NCI-H1092 (cell line): ENCODE measurements at regions not wholly inside any gene's neighbourhood (a gene's known extent, or its start where the extent isn't known, plus 50 kb on each side); places are given as distances from the start of the nearest gene placed in this dataset.

ENCODE experiments used
- DNase-seq: peaks from one replicate; lab custom pipeline; 2025; lab: John Stamatoyannopoulos, UW

GRCh38 chr7:155216475-155217272 is 81.0 kb upstream of the INSIG1 start:
- no peak for DNase-seq

DNA sequence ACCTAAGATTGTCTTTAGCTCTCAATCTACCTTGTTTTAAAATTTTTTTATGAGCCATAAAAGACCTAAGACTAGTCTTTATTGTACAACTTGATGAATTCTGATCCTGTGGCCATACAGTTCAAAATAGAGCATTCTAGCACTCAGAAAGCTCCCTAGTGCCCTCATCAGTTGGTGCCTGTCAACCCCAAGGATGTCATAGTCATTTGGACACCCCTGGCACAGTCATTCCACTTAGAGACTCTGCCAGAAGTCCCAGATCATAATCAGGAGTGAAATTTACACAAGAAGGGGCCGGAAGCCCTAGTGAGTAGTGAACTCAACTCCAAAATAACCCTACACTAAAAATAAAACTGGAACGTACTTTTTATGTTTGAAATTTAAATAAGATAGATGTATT is 80.0 kb upstream of the INSIG1 start:
- DNase-seq = no peak

GRCh38 chr7:155218276-155219153 is 79.2 kb upstream of the INSIG1 start:
- DNase-seq = no peak

- no peak for DNase-seq
Observed at GRCh38 chr7:155219154-155219531, 78.5 kb upstream of the INSIG1 start.

- no peak for DNase-seq
Observed at GRCh38 chr7:155219947-155220769, 77.5 kb upstream of the INSIG1 start.

DNA sequence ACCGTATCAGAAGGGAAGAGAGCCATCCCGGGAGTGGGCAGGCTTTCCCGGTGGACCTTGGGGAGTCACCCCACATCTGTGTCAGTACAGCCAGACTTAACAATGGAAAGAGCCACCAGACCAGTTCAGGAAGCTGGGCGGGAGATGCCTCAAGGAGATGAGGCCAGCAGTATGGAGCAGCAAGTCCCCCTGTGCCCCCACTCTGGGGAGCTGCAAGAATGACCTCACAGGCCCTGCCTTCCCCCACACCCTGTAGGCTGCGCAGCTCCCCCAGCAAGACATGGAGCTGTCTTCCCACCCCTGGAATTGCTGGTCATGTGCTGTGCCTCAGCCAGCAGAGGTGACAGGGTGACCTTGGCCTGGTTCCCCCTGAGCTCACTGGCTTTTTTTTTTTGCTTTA is 76.8 kb upstream of the INSIG1 start:
- no peak for DNase-seq

GRCh38 chr7:155221547-155221946 is 76.1 kb upstream of the INSIG1 start:
- DNase-seq = no peak

- DNase-seq = no peak
Observed at GRCh38 chr7:155222061-155222460, 75.6 kb upstream of the INSIG1 start.

DNA sequence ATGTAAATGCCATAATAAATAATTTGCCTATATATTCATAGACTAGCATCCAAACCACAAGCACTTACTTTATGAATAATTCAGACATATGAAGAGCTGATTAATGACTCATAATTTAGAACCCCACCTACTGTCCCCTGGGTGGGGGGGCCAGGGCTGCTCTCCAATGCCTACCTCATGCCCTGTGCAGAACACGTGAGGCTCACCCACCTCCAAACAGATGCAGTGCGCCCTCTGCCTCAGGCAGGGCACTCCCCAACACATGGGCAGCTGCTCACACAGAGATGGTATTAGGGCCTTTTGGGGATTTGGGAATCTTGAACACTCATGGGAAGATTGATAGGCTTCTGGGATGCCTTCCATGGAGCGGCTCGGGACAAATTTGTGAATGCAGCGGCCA is 75.1 kb upstream of the INSIG1 start:
- no peak for DNase-seq

DNA sequence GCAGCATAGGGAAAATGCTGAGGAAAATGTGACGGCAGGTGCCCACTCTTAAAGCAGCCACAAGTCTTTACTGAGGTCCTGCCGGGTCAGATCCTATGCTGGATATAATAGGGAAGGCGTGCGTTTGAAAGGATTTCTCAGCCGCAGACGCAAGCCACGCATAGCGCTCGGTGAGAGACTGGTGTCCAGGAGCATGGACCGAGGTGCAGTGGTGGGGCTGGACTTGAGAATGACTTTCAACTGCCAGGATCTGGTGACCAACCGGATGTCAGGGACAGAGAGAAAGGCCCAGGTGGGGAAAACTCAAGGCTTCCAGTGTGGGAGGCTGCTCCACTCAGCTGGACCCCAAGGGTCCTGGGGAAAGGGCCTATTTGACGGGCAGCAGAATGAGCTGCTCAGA is 74.7 kb upstream of the INSIG1 start:
- no peak for DNase-seq

DNA sequence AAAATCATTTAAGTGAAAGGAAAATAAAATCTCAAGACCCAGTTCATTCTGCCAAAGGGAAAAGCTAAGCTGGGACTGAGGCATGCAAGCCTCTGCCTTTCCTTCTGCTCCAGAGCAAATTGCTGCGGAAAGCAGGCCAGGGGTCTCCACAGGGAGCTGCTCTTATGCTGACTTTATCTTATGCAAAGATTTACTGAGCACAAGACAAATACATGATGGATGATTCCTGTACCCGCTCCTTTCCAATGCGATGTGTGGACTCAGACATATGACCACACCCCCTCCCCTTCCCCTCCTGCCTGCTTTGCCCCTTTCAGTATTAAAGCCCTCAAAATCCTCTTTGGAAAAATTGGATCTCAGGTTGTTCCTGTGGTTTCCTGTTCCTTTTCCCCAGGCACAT is 74.2 kb upstream of the INSIG1 start:
- DNase-seq = no peak

- DNase-seq = no peak
Observed at GRCh38 chr7:155224116-155224811, 73.4 kb upstream of the INSIG1 start.

DNA sequence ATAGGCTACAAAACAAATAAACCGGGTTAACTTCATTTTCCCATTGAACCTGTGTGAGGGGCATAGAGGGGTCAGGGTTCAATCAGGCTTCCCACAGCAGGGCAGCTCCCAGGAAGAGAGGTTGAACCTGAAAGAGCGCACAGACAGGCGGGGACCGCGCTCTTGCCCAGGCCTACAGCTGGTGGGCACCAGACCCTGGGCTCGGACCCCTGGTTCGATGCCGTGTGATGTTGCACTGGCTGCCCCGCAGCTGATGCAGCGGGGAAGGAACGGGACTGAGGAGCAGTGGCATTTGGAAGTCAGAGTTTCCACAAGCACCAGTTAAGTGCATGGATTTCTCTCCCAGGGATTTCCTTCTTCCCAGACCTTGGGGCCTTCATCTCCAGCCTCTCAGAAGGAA is 72.6 kb upstream of the INSIG1 start:
- no peak for DNase-seq

DNA sequence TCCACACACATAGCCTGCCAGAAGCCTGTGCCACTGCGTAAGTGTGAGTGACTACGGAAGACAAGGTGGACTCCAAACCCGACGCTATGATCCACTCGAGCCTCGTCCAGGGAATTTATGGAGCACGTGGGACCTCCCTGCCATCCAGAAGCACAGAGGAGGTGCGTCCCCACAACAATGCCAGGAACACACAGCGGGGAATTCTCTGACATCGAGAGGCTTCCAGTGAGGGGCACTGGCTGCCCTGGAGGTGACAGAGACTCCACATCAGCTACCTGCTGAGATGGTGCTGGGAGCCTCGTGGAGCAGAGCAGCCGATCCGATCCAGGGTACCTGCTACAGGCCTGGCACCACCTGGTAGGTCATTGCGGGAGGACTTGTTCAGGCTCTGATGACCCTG is 72.2 kb upstream of the INSIG1 start:
- no peak for DNase-seq

DNA sequence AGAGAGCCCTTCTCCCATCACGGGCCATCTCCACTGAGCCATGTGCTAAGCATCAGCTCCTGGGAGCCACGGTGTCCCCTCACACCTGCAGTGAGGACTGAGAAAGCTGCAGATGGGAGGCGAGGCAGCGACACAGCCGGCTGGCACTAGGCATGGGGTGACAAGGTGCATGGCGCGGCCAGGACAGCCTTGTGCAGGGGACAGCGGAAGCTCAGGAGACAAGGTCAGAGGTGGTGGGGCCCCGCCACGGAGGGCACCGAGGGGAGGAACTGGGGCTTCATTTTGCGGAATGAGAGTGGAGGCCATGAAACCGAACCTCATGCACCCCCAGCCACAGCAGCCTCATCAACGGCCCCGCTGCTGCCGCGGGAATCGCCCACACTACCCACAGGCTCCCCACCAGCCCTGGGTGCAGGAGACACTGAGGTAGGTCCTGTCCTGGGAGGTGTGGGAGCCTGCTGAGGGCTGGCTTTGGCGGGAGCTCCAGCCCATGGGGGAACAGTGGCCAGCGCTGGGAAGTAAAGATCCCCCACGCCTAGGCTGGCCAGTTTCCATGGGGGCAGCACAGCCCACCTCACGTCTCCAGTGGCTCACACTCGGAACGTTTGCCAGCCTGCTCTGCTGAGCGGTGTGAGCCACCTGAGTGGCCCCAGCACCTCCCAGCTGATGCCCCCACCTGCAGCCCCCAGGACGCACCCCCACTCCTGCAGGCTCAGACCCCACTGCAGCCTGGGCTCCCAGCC is 71.2 kb upstream of the INSIG1 start:
- DNase-seq = no peak

GRCh38 chr7:155227004-155227787 is 70.5 kb upstream of the INSIG1 start:
- DNase-seq = no peak

DNA sequence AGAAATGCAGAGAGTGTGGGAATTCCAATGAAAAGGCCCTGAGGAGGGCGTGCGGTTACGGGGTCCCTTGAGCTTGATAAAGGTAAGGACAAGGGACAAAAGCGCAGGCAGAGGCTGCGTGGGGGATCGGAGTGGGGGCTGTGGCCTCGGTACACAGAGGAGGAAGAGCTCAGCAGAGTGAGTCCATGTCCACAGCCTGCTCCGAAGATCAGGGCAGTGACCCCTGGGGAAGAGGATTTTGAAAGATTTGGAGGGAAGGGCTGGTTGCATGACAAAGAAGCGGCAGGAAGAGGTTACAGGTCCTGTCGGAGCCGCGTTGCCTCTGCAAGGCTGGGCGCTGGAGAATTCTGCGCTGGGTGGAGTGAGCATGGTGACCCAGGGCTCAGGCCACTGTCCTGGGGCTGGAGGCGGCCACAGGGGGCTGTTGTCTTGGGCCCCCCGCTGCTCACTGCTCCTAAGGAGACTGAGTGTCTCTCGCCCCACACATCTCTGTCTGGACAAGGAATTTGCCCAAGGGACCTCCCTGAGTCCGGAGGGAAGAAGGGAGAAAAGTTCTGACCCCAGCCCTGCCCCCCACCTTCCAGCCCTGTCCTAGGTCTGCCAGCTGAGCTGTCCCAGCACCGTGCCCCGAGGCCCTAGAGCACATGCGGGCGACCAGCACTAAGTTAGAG is 69.8 kb upstream of the INSIG1 start:
- DNase-seq = no peak

GRCh38 chr7:155228459-155228845 is 69.2 kb upstream of the INSIG1 start:
- no peak for DNase-seq

DNA sequence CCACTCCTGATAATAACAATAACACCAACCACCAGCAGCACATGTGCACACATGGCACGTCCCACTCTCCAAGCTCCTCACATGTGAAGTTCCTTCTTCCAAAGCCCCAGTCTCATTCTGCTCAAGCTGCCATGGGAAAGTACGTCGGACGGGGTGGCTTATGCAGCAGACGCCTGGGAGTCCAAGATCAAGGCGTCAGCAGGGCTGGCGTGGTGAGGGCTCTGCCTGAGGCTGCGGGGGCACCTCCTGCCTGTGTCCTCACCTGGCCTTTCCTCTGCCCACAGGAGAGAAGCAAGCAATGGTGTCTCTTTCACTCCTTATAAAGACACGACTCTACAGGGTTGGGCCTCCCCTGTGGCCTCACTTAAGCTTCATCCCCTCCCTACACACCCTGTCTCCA is 68.8 kb upstream of the INSIG1 start:
- no peak for DNase-seq
